ENCODE measurements at regions not wholly inside any gene's neighbourhood (a gene's known extent, or its start where the extent isn't known, plus 50 kb on each side); places are given as distances from the start of the nearest gene placed in this dataset.

DNA sequence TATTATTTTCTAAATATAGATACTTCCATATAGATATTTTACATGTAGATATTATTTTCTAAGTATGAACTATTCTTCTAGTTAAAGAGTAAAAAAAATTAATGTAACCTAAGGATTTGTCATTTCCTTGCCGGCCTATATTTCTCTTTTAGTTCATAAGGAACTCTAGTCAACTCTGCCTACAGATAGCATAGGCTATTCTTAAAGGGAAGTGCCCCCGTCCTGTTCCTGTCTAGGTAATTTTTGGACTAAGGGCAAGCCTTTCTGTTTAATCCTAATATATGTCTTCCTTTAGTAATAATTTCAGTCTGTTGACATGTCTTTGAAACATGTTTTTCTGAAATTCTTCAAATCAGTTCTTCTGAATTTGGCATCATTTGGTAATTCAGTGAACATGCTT, 161.9 kb downstream of the C11orf91 start:
- TF ChIP-seq POLR2A (IDR thresholded peaks at IDR 0.05; ENCODE audit: extremely low read depth, insufficient read length) (no peak), MYC (IDR thresholded peaks at IDR 0.05; ENCODE audit: low read depth, low read length) (no peak)
- TF ChIP-seq, protein P1, sequence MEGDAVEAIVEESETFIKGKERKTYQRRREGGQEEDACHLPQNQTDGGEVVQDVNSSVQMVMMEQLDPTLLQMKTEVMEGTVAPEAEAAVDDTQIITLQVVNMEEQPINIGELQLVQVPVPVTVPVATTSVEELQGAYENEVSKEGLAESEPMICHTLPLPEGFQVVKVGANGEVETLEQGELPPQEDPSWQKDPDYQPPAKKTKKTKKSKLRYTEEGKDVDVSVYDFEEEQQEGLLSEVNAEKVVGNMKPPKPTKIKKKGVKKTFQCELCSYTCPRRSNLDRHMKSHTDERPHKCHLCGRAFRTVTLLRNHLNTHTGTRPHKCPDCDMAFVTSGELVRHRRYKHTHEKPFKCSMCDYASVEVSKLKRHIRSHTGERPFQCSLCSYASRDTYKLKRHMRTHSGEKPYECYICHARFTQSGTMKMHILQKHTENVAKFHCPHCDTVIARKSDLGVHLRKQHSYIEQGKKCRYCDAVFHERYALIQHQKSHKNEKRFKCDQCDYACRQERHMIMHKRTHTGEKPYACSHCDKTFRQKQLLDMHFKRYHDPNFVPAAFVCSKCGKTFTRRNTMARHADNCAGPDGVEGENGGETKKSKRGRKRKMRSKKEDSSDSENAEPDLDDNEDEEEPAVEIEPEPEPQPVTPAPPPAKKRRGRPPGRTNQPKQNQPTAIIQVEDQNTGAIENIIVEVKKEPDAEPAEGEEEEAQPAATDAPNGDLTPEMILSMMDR (IDR thresholded peaks at IDR 0.05; ENCODE audit: low read depth, low read length): no peak
- TF ChIP-seq, protein P2, sequence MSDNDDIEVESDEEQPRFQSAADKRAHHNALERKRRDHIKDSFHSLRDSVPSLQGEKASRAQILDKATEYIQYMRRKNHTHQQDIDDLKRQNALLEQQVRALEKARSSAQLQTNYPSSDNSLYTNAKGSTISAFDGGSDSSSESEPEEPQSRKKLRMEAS (IDR thresholded peaks at IDR 0.05; ENCODE audit: low read depth, low read length): no peak

Measured in NB4 (cell line).